ENCODE measurements at regions not wholly inside any gene's neighbourhood (a gene's known extent, or its start where the extent isn't known, plus 50 kb on each side); places are given as distances from the start of the nearest gene placed in this dataset.

GRCh38 chr18:40235323-40235722, 1719.7 kb upstream of the PIK3C3 start:
- no peak for TF ChIP-seq CTCF (IDR thresholded peaks at IDR 0.05; ENCODE audit: low read depth, low read length)
- TF ChIP-seq POLR2A (IDR thresholded peaks at IDR 0.05; ENCODE audit: extremely low read depth, insufficient read length), result no peak
- no peak for TF ChIP-seq MAX (IDR thresholded peaks at IDR 0.05; ENCODE audit: low read depth, low read length)
- no peak for TF ChIP-seq MYC (IDR thresholded peaks at IDR 0.05; ENCODE audit: low read depth, low read length)
